SHP77 treated with DMSO at 0.1 percent for 48 hours (cell line): ENCODE measurements at regions not wholly inside any gene's neighbourhood (a gene's known extent, or its start where the extent isn't known, plus 50 kb on each side); places are given as distances from the start of the nearest gene placed in this dataset.
A peak's percentile ranks its signal among the peaks of the same experiment; 100 is the strongest.

Experiments
- DNase-seq: peaks from one replicate; lab custom pipeline; 2025; lab: John Stamatoyannopoulos, UW

- no peak for DNase-seq
Measured at GRCh38 chrX:42519666-42520231, 258.2 kb downstream of the PPP1R2C start.

GRCh38 chrX:42515939-42516338 is 262.0 kb downstream of the PPP1R2C start:
- no peak for DNase-seq

GRCh38 chrX:42505016-42505415 is 272.9 kb downstream of the PPP1R2C start:
- DNase-seq, result no peak

GRCh38 chrX:42499620-42500019 is 278.3 kb downstream of the PPP1R2C start:
- DNase-seq, result no peak

- no peak for DNase-seq
Measured at GRCh38 chrX:42497356-42497755, 280.6 kb downstream of the PPP1R2C start.

- no peak for DNase-seq
Measured at GRCh38 chrX:42496239-42496638, 281.7 kb downstream of the PPP1R2C start.

- peak; percentile 1 for DNase-seq
Measured at GRCh38 chrX:42495139-42495538, 282.8 kb downstream of the PPP1R2C start.

- no peak for DNase-seq
Measured at GRCh38 chrX:42491137-42491907, 286.6 kb downstream of the PPP1R2C start.

- no peak for DNase-seq
Measured at GRCh38 chrX:42490111-42490510, 287.9 kb downstream of the PPP1R2C start.

GRCh38 chrX:42485601-42486000 is 292.4 kb downstream of the PPP1R2C start:
- DNase-seq, result no peak

GRCh38 chrX:42484233-42484632 is 293.7 kb downstream of the PPP1R2C start:
- DNase-seq, result no peak

GRCh38 chrX:42477396-42477795 is 300.6 kb downstream of the PPP1R2C start:
- DNase-seq, result no peak

- no peak for DNase-seq
Measured at GRCh38 chrX:42472727-42473126, 305.2 kb downstream of the PPP1R2C start.

- DNase-seq, result no peak
Measured at GRCh38 chrX:42466332-42467046, 311.5 kb downstream of the PPP1R2C start.

GRCh38 chrX:42465821-42466220 is 312.1 kb downstream of the PPP1R2C start:
- no peak for DNase-seq

- no peak for DNase-seq
Measured at GRCh38 chrX:42463706-42464490, 314.1 kb downstream of the PPP1R2C start.

- DNase-seq, result no peak
Measured at GRCh38 chrX:42462917-42463316, 315.0 kb downstream of the PPP1R2C start.

- no peak for DNase-seq
Measured at GRCh38 chrX:42460706-42461105, 317.3 kb downstream of the PPP1R2C start.

GRCh38 chrX:42459735-42460134 is 318.2 kb downstream of the PPP1R2C start:
- DNase-seq, result no peak

- DNase-seq, result no peak
Measured at GRCh38 chrX:42456176-42456700, 321.7 kb downstream of the PPP1R2C start.

GRCh38 chrX:42450228-42450627 is 327.7 kb downstream of the PPP1R2C start:
- DNase-seq, result no peak

- DNase-seq, result no peak
Measured at GRCh38 chrX:42443267-42443666, 334.7 kb downstream of the PPP1R2C start.
